GM21360 (cell line): ENCODE measurements at regions not wholly inside any gene's neighbourhood (a gene's known extent, or its start where the extent isn't known, plus 50 kb on each side); places are given as distances from the start of the nearest gene placed in this dataset.

Source experiments
- ATAC-seq: cut with Tn5 transposase; IDR thresholded peaks from one replicate; pipeline ENCODE4 v1.9.1; 2021; ENCODE audit warnings: mild to moderate bottlenecking, moderate library complexity; ENCODE audit not compliant: unreplicated experiment

DNA sequence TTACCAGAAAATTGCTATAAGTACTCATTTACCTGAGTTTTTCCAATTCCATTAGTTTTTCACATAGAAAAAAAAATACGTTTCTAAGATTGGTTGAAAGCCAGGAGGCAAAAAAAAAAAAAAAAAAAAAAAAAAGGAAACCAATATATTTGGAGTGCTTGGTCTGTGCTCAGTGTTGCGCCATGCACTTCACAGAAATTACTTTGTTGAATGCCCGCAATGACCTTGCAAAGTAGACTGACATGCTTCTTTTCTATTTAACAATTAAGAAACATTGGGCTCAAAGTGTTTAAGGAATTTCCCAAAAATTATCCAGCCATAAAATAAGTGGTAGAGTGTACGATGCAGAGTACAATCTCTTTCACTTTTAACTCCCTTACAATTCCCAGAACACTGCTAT lies 65.2 kb upstream of the PAPPA start:
- ATAC-seq = no peak

DNA sequence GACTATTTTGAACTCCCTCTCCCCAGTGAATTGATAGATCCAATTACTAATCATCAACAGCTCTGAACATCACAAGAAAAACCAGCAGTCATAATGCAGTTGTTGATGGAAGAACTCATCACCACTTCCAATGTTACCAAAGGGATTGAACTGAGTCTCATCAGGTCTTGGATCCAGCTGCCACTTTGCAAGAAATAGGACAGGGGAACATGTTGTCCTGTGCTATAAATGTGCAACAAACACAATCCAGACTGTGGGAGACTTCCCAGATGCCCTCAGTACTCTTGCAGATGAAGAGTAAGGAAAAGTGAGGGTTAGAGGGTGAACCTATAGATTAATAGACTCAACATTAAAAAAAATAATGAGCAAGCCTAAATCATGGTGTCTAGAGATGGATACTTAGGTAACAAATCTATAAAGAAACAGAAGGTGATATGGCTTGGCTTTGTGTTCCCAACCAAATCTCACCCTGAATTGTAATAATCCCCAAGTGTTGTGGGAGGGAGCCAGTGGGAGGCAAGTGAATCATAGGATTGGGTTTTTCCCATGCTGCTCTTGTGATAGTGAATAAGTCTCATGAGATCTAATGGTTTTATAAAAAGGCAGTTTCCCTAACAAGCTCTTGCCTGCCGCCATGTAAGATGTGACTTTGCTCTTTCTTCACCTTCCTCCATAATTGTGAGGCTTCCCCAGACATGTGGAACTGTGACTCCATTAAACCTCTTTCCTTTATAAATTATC lies 63.4 kb upstream of the PAPPA start:
- ATAC-seq = no peak

DNA sequence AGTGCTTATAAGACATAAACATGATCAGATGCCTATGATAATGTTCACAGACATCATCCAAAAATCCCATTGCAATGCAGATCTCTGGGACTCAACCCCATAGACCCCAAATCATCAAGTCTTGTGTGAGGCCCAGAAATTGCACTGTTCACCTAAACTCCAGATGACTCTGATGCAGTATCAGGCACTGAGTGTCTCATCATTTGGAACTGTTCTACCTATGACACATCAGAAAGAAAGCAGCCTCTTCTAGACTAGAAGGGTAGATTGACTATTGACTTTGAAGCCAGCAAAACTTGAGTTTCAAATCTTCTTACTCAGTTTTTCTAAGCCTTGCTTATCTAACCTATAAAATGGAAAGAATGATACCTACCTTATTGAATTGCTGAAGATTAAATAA lies 58.7 kb upstream of the PAPPA start:
- no peak for ATAC-seq

DNA sequence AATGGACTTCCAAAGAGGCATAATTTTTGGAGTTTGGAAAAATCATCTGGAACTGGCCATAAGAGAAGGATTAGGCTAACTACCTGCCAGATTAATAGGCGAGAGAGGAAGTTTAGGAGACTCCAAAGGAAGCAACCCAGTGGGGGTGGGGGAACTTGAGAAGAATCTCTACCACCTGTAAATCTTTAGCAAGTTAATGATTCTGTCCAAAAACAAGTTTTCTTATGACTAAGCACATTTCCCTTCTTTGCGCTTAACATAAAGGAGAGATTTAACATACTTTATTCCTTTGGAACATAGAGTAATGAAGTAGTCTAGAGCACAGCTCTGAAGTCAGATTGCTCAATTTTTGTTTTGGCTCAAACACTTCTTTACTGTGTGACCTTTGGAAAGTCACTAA lies 58.2 kb upstream of the PAPPA start:
- ATAC-seq = no peak

DNA sequence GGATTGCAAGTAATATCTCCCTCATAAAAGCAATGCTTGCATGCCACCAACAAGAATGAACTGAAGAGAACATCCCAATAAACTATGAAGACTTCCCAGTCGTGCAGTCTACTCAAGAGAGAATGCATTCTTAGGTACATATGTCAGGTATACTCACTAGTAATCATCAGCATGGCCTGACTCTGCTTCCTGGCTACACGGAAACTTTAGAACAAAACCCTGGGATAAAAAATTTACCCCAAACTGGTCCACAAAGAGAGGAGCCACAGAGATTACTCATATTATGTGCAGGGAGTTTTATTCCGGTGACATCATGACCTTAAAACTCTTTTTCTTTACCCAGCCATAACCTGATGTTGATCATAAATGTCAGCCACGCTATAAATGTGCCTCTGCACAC lies 57.5 kb upstream of the PAPPA start:
- no peak for ATAC-seq

DNA sequence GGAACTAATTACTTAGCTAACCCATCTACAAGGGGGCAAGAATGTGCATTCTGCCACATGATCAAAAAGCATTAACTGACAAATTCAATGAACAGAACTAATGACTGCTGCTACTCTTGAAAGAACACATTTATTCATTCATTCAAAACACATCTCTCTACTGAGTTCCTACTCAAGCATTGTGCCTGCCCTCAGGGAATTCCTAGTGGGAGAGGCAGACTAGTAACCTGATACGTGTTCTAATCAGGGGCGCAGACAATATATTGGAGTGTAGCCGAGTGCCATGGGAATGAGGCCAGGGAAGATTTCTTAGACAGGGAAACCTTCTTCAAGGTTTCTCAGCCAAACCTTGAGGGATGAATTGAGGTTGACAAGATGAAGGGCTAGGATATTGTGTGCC lies 56.7 kb upstream of the PAPPA start:
- ATAC-seq = no peak

DNA sequence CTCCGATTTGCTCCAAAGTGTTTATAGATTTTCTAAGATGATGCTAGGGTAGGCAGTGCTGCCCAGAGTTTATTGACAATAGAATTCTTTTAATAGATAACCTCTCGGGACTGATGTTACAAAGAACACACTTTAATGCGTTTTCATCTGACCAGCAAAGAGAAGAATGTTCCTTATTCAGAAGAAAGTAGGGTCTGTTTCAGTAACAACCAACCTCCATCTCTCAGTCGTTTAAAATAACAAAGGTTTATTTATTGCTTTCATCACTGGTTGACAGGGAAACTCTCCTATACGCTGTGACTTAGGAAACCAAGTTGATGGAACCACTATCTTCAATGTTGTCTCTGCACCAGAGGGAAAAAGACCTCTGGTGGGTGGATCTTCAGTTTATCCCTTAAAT lies 55.1 kb upstream of the PAPPA start:
- no peak for ATAC-seq

DNA sequence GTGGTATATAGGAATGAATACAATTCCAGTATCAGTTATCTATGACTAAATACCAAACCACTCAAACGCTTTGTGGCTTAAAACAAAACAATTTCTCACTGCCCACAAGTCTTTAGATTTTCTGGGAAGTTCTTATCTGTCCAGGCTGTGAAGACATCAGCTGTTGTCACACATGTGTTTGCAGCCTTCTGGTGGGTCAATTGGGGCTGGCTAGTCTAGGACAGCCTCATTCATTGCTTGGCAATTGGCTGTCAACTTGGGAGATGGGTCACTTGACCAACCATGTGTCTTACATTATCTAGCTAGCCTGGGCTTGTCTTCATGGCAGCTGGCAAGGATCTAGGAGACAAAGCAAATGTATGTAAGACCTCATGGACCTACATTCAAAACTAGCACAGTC lies 53.8 kb upstream of the PAPPA start:
- no peak for ATAC-seq

DNA sequence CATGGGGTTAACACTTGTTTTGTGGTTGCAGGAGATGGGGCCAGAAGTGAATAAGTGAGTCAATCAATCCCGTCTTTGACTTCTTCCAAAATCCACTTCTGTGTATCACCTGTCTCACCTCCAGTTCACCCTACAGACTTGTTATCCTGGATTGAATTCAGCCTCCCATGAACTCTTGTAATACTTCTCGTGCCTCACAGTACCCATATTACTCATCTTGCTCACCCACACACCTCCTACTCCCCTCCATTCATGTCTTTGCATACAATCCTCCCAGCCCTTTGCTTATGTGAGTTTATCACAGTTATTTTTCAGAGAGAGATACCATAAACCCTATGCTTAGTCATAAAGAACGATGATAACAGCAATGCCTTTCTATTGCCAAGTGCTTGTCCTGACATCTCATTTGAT lies 52.9 kb upstream of the PAPPA start:
- no peak for ATAC-seq

DNA sequence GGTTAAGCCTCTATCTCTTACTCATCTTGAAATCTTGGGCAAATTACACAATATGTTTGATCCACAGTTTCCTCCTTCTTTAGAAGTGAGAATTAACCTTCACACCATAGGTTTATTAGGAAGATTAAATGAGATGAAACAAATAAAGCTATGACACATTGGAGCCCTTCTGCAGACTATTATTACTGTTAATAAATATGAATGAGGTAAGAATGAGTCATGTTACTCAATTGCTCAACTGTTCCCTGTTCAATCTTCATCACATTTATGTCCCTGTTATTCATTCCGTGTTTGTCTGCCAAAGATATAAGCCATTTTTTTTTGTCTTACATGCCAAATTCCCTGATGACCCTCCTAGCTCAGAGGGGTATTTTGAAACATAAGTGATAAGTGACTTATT lies 52.1 kb upstream of the PAPPA start:
- no peak for ATAC-seq

DNA sequence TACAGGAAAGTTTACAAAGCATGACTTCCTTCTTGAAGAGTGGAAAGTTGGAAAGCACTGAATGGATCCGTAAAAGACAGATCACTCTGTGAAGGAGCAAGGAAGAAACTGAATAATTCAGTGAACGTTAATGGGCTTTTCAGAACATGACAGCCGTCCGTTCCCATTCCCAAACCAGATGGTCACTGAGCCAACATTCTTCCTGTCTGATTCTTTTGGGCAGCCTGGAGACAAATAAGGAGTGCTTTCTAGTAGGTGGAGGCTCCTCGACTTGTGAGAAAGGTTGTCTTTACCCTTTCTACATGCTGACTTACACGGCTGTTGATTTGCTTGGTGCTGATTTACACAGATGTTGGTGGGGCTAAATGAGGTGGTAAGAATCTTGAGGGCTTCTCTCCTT lies 51.0 kb upstream of the PAPPA start:
- ATAC-seq = no peak
